Kidney epithelial cell (primary cell): ENCODE measurements at regions not wholly inside any gene's neighbourhood (a gene's known extent, or its start where the extent isn't known, plus 50 kb on each side); places are given as distances from the start of the nearest gene placed in this dataset.

Experiments used
- DNase-seq: peaks from one replicate; pipeline ENCODE4 v3.0.0-alpha.2; 2010; ENCODE audit warnings: low read depth
- H3K27me3 ChIP-seq: 2 replicates; pipeline ENCODE4 v1.6.0; 2011; ENCODE audit warnings: low read length; ENCODE audit not compliant: control insufficient read depth, insufficient read depth
- H3K36me3 ChIP-seq: 2 replicates; pipeline ENCODE4 v1.5.1; 2011; ENCODE audit warnings: low read length; ENCODE audit not compliant: control insufficient read depth, insufficient read depth
- H3K4me3 ChIP-seq: 2 replicates; pipeline ENCODE4 v1.5.1; 2011; ENCODE audit warnings: low read depth, mild to moderate bottlenecking, control low read depth, low read length
- CTCF ChIP-seq: IDR thresholded peaks from 2 replicates; pipeline ENCODE4 v1.5.1; 2011; ENCODE audit warnings: mild to moderate bottlenecking, moderate library complexity, low read length, control low read depth, inconsistent platforms; ENCODE audit not compliant: insufficient read depth, poor library complexity, severe bottlenecking

- TF ChIP-seq CTCF = no peak
- DNase-seq = no peak
- Histone ChIP-seq H3K4me3 (no peak overlapping the region), H3K36me3 (no peaks in the 10 kb centered on the region), H3K27me3 (no peaks in the 10 kb centered on the region)
These were observed 164.1 kb upstream of the GJE1 start for GRCh38 chr6:141968632-141969031.

GRCh38 chr6:141965016-141965545 lies 167.6 kb upstream of the GJE1 start:
- TF ChIP-seq CTCF = no peak
- no peaks in the 10 kb centered on the region for H3K36me3 ChIP-seq
- no peaks in the 10 kb centered on the region for H3K27me3 ChIP-seq
- H3K4me3 ChIP-seq = no peak overlapping the region
- DNase-seq = no peak

DNA sequence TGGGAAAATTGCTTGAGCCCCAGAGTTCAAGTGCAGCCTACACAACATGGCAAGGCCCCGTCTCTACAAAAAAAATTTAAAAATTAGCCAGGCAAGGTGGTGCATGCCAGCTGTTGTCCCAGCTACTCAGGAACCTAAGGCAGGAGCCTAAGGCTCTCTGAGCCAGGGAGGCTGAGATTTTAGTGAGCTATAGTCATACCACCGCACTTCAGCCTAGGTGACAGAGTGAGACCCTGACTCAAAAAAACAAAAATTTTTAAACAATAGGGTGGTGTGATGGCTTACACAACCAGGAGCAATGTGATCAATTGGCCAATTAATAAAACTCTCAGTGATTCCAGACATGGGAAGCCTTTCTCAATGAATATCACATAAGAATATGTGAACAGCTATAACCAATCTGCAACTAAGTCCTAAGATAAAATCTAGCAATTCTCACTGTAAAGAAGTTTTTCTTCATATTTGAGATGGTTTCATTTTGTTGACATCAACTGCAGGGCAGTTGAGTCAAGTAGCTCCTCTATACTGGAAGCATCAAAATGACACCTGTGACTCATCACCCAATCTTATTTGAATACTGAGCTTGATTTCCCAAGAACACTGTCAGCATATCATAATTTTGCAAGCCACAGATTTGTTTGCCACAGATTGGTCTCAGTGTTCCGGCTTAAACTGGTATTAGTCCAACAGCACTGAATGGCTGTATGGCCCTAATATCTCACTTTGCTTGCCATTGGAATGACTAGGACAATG lies 169.0 kb upstream of the GJE1 start:
- no peak for DNase-seq
- TF ChIP-seq CTCF = no peak
- no peak overlapping the region for H3K4me3 ChIP-seq
- no peaks in the 10 kb centered on the region for H3K36me3 ChIP-seq
- no peaks in the 10 kb centered on the region for H3K27me3 ChIP-seq

DNA sequence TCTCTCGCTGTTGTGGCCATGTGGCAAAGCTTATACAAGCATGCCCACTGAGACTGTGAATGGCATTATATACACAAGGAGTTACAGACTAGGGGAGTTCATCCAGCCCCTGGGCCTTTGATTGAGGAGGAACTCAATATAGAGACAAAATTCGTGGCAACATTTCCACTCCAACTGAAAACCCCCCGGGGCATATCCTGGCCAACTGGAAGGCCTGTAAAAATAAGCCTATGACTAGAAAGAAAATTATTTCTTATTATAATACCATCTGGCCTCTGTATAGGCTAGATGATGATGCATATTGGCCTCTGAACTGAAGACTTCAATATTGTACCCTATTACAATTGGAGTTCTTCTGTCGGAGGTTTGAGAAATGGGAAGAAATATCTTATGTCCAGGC lies 175.5 kb upstream of the GJE1 start:
- Histone ChIP-seq H3K27me3 (no peaks in the 10 kb centered on the region), H3K4me3 (no peak overlapping the region), H3K36me3 (no peaks in the 10 kb centered on the region)
- DNase-seq = no peak
- no peak for TF ChIP-seq CTCF

- no peak for TF ChIP-seq CTCF
- H3K36me3 ChIP-seq = no peaks in the 10 kb centered on the region
- DNase-seq = no peak
These were observed 175.9 kb upstream of the GJE1 start for GRCh38 chr6:141956868-141957267.

More at GRCh38 chr6:141956868-141957267, 175.9 kb upstream of the GJE1 start:
- Histone ChIP-seq H3K4me3 (no peak overlapping the region), H3K27me3 (no peaks in the 10 kb centered on the region)
